ENCODE measurements at regions not wholly inside any gene's neighbourhood (a gene's known extent, or its start where the extent isn't known, plus 50 kb on each side); places are given as distances from the start of the nearest gene placed in this dataset.

DNA sequence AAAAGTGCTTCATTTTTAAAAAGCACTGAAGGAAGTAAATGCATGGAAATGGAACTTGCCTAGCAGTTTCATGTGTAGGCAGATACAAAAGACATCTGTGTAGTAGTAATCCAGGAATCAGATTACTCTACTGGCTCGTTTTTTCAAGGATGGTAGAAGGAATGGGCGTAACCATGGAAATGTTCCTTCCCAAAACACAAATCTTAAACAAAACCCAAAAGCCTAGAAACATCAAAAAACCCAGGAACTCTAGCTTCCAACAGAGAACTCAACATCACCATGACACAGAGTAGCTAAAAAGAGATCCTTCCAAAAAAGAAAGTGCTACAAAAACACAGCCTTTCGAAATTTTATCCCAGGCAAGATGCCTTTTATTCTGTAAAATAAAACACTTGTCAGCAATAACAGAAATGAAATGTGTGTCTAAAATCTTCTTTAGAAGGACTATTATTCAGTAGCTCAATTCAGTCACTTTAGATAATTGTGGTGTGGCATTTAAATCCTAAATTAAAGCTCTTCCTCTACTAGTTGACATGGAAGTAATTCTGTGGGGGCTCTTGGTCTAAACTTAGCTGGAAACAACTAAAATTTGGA, 81.7 kb downstream of the FAM217A start:
- TF ChIP-seq, protein P1, sequence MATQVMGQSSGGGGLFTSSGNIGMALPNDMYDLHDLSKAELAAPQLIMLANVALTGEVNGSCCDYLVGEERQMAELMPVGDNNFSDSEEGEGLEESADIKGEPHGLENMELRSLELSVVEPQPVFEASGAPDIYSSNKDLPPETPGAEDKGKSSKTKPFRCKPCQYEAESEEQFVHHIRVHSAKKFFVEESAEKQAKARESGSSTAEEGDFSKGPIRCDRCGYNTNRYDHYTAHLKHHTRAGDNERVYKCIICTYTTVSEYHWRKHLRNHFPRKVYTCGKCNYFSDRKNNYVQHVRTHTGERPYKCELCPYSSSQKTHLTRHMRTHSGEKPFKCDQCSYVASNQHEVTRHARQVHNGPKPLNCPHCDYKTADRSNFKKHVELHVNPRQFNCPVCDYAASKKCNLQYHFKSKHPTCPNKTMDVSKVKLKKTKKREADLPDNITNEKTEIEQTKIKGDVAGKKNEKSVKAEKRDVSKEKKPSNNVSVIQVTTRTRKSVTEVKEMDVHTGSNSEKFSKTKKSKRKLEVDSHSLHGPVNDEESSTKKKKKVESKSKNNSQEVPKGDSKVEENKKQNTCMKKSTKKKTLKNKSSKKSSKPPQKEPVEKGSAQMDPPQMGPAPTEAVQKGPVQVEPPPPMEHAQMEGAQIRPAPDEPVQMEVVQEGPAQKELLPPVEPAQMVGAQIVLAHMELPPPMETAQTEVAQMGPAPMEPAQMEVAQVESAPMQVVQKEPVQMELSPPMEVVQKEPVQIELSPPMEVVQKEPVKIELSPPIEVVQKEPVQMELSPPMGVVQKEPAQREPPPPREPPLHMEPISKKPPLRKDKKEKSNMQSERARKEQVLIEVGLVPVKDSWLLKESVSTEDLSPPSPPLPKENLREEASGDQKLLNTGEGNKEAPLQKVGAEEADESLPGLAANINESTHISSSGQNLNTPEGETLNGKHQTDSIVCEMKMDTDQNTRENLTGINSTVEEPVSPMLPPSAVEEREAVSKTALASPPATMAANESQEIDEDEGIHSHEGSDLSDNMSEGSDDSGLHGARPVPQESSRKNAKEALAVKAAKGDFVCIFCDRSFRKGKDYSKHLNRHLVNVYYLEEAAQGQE (tag by site-specific recombination; IDR thresholded peaks at IDR 0.05): no peak
- no peak for TF ChIP-seq ZFP41 (tag by site-specific recombination; IDR thresholded peaks at IDR 0.05; ENCODE audit: borderline replicate concordance)
- TF ChIP-seq, protein P2, sequence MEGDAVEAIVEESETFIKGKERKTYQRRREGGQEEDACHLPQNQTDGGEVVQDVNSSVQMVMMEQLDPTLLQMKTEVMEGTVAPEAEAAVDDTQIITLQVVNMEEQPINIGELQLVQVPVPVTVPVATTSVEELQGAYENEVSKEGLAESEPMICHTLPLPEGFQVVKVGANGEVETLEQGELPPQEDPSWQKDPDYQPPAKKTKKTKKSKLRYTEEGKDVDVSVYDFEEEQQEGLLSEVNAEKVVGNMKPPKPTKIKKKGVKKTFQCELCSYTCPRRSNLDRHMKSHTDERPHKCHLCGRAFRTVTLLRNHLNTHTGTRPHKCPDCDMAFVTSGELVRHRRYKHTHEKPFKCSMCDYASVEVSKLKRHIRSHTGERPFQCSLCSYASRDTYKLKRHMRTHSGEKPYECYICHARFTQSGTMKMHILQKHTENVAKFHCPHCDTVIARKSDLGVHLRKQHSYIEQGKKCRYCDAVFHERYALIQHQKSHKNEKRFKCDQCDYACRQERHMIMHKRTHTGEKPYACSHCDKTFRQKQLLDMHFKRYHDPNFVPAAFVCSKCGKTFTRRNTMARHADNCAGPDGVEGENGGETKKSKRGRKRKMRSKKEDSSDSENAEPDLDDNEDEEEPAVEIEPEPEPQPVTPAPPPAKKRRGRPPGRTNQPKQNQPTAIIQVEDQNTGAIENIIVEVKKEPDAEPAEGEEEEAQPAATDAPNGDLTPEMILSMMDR (tag by site-specific recombination; IDR thresholded peaks at IDR 0.05): no peak
- TF ChIP-seq ZNF707 (tag by site-specific recombination; IDR thresholded peaks at IDR 0.05): no peak
